GM19324 (cell line): ENCODE measurements at regions not wholly inside any gene's neighbourhood (a gene's known extent, or its start where the extent isn't known, plus 50 kb on each side); places are given as distances from the start of the nearest gene placed in this dataset.

Experiments
- ATAC-seq: cut with Tn5 transposase; IDR thresholded peaks from one replicate; pipeline ENCODE4 v1.9.1; 2021; ENCODE audit warnings: mild to moderate bottlenecking, moderate library complexity; ENCODE audit not compliant: unreplicated experiment, low FRiP score

- ATAC-seq, result no peak
Measured at GRCh38 chr18:77969972-77970371, 720.3 kb downstream of the GALR1 start.

- ATAC-seq, result no peak
Measured at GRCh38 chr18:77970814-77971213, 721.2 kb downstream of the GALR1 start.

DNA sequence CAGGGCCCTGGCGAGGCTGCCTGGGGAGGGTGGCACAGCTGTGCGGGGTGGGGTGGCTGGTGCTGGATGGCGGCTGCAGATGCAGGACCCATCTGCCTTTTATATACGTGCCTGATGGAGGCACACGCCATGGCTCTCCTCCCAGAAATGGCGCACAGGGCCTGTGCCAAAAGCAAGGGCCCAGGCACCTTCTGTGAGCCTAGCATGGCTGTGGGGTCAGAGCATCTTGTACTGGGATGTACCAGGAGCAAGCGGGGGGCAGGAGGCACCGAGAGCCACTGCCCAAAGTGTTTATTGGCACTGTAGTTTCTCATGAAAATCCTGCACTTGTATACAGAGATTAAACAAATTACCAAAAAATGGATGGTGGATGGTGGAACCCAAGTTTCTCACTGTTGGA, 724.1 kb downstream of the GALR1 start:
- no peak for ATAC-seq

GRCh38 chr18:77974329-77974728, 724.7 kb downstream of the GALR1 start:
- no peak for ATAC-seq

DNA sequence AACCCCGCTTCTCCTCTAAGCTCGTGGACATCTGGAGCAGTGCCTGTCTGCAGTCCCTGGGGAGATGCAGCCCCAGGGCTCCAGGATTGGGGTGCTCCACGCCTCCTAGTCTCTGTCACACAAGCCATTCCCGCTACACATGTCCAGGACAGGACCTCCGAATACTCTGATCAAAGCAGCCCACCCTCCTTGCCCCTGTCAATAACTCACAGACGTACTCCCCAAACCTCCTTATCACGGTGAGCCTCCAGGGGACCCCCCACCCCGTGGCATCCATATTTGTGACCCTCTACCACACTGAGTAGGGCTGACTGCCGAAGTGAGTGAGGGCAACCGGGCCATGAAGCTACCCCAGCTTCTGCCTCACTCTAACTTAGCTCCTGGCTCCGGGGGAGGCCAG, 727.7 kb downstream of the GALR1 start:
- ATAC-seq, result no peak

GRCh38 chr18:77980275-77980674, 730.6 kb downstream of the GALR1 start:
- ATAC-seq, result no peak

DNA sequence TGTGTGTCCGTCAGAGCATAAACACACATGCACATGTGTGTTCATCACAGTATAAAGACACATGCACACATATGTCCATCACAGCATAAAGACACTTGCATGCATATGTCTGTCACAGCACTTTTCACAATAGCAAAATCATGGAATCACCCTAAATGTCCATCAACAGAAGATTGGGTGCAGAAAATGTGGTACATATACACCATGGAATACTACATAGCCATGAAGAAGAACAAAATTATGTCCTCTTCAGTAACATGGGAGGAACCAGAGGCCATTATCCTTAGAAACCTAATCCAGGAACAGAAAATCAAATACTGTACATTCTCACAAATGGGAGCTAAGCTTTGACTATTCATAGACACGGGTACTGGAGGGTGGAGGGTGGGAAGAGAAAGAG, 732.2 kb downstream of the GALR1 start:
- ATAC-seq, result no peak

GRCh38 chr18:77983270-77983669, 733.6 kb downstream of the GALR1 start:
- no peak for ATAC-seq

DNA sequence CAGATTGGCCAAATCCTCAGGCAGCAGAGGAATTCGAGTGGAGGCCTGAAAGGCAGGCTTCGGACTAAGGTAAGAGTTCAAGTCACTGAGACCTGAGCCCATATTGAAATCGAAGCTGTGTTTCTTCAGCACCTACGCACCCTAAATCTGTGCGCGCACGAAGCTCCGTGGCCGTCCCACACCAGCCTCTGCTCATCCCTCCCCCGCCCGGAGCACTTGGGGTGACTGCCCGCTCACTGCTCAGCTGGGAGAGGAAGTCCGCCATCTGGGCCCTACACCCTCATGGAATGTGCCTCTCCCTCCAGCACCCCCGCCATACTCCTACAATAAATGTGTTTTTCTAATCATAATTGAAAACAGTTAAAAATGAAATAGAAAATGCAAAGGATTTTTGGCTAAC, 734.5 kb downstream of the GALR1 start:
- no peak for ATAC-seq

GRCh38 chr18:77984833-77985232, 735.2 kb downstream of the GALR1 start:
- ATAC-seq, result no peak

DNA sequence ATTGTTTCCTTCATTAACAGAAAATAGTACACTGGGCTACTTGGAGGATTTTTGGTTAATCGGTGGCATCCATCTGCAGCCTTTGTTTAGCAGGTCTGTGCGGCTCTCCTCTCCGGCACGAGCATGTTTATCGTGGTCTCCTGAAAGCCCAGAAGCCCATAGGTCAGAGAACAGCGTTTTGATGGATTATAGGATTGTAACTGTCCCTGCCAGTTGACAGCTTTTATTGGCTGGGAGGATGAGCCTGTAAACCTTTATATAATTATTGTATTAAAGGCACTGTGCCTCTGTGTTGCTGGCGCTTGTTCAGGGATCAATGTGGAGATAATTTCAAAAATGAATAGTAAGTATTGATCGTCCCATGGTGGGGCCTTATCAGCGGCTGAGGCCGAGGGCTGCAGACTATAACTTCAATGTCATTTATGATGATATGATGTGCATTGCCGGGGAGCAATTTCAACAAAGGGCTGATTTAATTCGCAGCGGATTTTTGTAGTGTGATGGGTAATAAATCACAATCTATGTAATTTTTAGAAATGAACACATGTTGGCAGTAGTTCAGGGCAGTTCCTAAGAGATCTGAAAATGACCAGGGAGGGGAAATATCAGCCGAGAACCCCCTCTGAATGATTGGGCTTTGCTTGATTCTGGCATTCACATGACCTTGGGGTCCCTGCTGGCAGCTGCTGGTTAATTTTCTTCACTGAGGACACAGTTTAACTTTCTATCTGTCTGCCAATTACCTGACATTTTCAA, 736.1 kb downstream of the GALR1 start:
- no peak for ATAC-seq

GRCh38 chr18:77990131-77990530, 740.5 kb downstream of the GALR1 start:
- ATAC-seq, result no peak

- no peak for ATAC-seq
Measured at GRCh38 chr18:77990901-77991300, 741.3 kb downstream of the GALR1 start.

- no peak for ATAC-seq
Measured at GRCh38 chr18:77992057-77992456, 742.4 kb downstream of the GALR1 start.

DNA sequence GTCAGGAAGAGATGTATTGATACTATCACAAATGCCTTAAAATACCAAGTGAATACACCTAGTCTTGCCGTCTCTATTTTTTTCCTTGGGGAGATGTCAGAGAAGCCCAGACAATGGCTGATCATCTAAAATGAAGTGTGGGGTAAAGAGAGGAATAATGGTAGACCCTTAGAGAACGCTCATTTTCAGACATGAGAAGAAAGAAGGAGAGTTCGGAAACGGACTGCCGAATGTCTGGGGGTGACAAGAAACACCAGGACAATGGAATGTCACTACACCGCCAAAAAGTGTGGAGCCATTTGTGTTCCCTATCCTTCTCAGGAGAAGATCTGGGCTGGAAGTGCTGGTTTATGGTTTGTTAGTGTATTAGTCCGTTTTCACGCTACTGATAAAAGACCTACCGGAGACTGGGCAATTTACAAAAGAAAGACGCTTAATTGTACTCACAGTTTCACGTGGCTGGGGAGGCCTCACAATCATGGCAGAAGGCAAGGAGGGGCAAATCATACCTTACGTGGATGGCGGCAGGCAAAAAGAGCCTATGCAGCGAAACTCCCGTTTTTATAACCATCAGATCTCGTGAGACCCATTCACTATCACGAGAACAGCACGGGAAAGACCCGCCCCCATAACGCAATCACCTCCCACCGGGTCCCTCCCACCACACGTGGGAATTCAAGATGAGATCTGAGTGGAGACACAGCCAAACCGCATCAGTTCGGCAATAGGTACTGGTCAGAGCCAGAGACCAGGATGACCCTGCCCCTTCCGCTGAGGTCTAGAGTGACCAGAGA, 743.7 kb downstream of the GALR1 start:
- no peak for ATAC-seq

- ATAC-seq, result no peak
Measured at GRCh38 chr18:77995593-77995992, 745.9 kb downstream of the GALR1 start.

DNA sequence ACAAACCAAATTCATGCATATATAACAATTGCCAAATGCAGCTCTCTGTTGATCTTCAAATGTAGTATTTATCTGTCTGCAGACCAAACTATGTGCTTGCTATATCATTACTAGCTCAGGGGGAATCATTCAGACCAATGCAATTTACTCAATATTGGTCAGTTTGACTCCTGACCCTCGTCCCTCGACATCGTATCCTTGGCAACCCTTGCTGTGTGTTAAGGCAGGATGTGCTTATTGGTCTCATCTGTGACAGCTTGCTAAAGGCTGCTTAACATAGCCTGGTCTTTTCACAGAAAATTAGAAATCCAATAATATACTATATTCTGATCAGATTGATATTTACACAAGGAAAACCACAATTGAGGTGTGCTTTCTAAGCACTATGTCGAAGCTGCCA, 747.1 kb downstream of the GALR1 start:
- no peak for ATAC-seq

DNA sequence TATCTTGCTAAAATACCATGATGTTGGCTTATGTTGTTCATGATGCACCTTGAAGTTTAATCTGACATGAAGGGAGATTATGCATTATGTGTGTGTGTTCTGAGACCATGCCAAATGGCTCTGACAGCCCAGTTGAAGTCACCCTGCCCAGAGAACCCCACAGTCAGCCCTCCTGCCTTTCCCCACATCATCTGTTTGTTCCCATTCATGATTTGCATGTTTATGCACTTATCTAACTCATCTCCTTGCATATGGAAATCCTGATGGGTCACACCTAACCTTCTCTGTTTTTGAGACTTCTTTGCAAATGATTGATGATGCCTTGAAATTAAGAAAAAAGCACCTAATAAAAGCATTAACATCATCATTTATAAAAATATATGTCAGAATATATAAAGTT, 752.2 kb downstream of the GALR1 start:
- no peak for ATAC-seq

GRCh38 chr18:78006006-78006773, 756.5 kb downstream of the GALR1 start:
- ATAC-seq, result no peak

GRCh38 chr18:78006774-78007260, 757.2 kb downstream of the GALR1 start:
- no peak for ATAC-seq

DNA sequence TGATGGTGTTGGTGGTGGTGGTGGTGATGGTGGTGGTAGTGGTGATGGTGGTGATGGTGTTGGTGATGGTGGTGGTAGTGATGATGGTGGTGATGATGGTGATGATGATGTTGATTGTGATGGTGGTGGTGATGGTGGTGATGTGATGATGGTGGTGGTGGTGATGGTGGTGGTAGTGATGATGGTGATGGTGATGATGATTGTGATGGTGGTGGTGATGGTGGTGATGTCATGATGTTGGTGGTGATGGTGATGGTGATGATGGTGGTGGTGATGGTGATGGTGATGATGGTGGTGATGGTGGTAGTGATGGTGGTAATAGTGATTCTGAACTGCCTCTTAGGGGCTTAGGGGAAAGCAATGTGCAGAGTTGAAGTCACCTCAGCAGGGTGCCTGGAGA, 760.7 kb downstream of the GALR1 start:
- no peak for ATAC-seq
